Endodermal cell (in vitro differentiated cells): ENCODE measurements at regions not wholly inside any gene's neighbourhood (a gene's known extent, or its start where the extent isn't known, plus 50 kb on each side); places are given as distances from the start of the nearest gene placed in this dataset.
A peak's percentile ranks its signal among the peaks of the same experiment; 100 is the strongest.

Source experiments
- DNase-seq: peaks from one replicate; pipeline ENCODE4 v3.0.0-alpha.2; 2017
- H3K27ac ChIP-seq: 2 replicates; pipeline ENCODE4 v1.5.1; 2013; ENCODE audit warnings: mild to moderate bottlenecking, low read depth, low read length, moderate library complexity
- H3K27me3 ChIP-seq: 2 replicates; pipeline ENCODE4 v1.6.1; 2013; ENCODE audit warnings: mild to moderate bottlenecking, low read length, moderate library complexity; ENCODE audit not compliant: insufficient read depth, control insufficient read depth, poor library complexity, severe bottlenecking
- H3K36me3 ChIP-seq: 2 replicates; pipeline ENCODE4 v1.7.0; 2013; ENCODE audit warnings: mild to moderate bottlenecking, low read length, moderate library complexity; ENCODE audit not compliant: control insufficient read depth, insufficient read depth
- H3K4me1 ChIP-seq: one replicate; pipeline ENCODE4 v1.7.0; 2013; ENCODE audit warnings: low read length; ENCODE audit not compliant: control insufficient read depth, insufficient read depth
- H3K4me3 ChIP-seq: 2 replicates; pipeline ENCODE4 v1.5.1; 2013; ENCODE audit warnings: mild to moderate bottlenecking, low read length, moderate library complexity
- H3K9ac ChIP-seq: 2 replicates; pipeline ENCODE4 v1.6.1; 2013; ENCODE audit warnings: mild to moderate bottlenecking, low read length, moderate library complexity; ENCODE audit not compliant: poor library complexity, severe bottlenecking; ENCODE audit errors: extremely low read depth
- H3K9me3 ChIP-seq: 2 replicates; pipeline ENCODE4 v1.6.1; 2013; ENCODE audit warnings: mild to moderate bottlenecking, low read length, moderate library complexity; ENCODE audit not compliant: control insufficient read depth
- H3K27ac Mint-ChIP-seq: 2 replicates; pipeline ENCODE4 v1.8.0; 2020; ENCODE audit warnings: mixed read lengths
- H3K27me3 Mint-ChIP-seq: 2 replicates; pipeline ENCODE4 v1.8.0; 2021; ENCODE audit warnings: mild to moderate bottlenecking, mixed read lengths; ENCODE audit not compliant: insufficient read depth
- H3K36me3 Mint-ChIP-seq: 2 replicates; pipeline ENCODE4 v1.8.0; 2020; ENCODE audit warnings: low read depth, mixed read lengths
- H3K4me1 Mint-ChIP-seq: 2 replicates; pipeline ENCODE4 v1.8.0; 2020; ENCODE audit warnings: mixed read lengths
- H3K4me3 Mint-ChIP-seq: 2 replicates; pipeline ENCODE4 v1.8.0; 2020; ENCODE audit warnings: mild to moderate bottlenecking, moderate library complexity, mixed read lengths
- H3K9me3 Mint-ChIP-seq: 2 replicates; pipeline ENCODE4 v1.8.0; 2020; ENCODE audit warnings: mild to moderate bottlenecking, mixed read lengths
- WGBS, 2 experiments: methylation state at CpG; one replicate each; pipeline versions ENCODE4 v1.1.5 to v1.1.7; 2013; ENCODE audit warnings: missing lambda C conversion rate in 2 of 2, mixed read lengths in 1 of 2; ENCODE audit not compliant: insufficient coverage in 1 of 2, insufficient read length in 1 of 2; 5-methylcytosine and 5-hydroxymethylcytosine counted together
- TF ChIP-seq, protein P1 (sequence below): fragments of 200-600 bp; sonication (generic); conservative IDR thresholded peaks from 2 replicates; pipeline ENCODE4 v1.5.0; 2021; ENCODE audit warnings: antibody characterized with exemption, mild to moderate bottlenecking

DNA sequence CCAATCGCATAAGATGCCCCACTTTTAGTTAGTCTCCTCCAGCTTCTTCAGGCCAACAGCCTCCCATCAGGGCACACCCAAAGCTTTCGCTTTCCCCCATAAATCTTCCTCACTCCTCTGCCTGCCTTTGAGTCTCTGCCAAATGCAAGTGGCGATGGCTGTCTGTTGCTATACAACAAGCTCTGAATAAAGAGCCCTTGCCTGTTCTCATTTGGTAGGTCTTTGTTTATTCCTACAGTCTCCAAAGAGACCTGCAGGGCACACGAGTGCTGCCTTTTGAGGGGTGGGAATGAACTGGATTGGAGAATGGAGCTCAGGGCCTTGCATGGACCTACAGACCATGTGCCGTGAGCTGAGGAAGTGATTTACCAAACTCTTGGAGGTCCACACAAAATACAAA lies 52.2 kb upstream of the SOD3 start:
- H3K27me3 ChIP-seq: no peaks in the 10 kb centered on the region
- TF ChIP-seq, protein P1, sequence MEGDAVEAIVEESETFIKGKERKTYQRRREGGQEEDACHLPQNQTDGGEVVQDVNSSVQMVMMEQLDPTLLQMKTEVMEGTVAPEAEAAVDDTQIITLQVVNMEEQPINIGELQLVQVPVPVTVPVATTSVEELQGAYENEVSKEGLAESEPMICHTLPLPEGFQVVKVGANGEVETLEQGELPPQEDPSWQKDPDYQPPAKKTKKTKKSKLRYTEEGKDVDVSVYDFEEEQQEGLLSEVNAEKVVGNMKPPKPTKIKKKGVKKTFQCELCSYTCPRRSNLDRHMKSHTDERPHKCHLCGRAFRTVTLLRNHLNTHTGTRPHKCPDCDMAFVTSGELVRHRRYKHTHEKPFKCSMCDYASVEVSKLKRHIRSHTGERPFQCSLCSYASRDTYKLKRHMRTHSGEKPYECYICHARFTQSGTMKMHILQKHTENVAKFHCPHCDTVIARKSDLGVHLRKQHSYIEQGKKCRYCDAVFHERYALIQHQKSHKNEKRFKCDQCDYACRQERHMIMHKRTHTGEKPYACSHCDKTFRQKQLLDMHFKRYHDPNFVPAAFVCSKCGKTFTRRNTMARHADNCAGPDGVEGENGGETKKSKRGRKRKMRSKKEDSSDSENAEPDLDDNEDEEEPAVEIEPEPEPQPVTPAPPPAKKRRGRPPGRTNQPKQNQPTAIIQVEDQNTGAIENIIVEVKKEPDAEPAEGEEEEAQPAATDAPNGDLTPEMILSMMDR: no peak
- Mint-ChIP-seq H3K27ac (no peak overlapping the region), H3K36me3 (no peaks in the 10 kb centered on the region), H3K4me3 (no peak overlapping the region), H3K9me3 (peaks cover 15% of the 10 kb centered on the region), H3K27me3 (peaks cover 13% of the 10 kb centered on the region), H3K4me1 (peaks cover 6% of the 10 kb centered on the region)
- peaks cover 5% of the 10 kb centered on the region for H3K9me3 ChIP-seq
- no peak for DNase-seq
- WGBS, 2 experiments: 91 to 92% methylated on average over 4 to 5 of the region's 5 CpGs
- H3K27ac ChIP-seq: no peak overlapping the region
- no peak overlapping the region for H3K4me3 ChIP-seq
- H3K36me3 ChIP-seq: no peaks in the 10 kb centered on the region
- no peak overlapping the region for H3K9ac ChIP-seq
- peaks cover 2% of the 10 kb centered on the region for H3K4me1 ChIP-seq

DNA sequence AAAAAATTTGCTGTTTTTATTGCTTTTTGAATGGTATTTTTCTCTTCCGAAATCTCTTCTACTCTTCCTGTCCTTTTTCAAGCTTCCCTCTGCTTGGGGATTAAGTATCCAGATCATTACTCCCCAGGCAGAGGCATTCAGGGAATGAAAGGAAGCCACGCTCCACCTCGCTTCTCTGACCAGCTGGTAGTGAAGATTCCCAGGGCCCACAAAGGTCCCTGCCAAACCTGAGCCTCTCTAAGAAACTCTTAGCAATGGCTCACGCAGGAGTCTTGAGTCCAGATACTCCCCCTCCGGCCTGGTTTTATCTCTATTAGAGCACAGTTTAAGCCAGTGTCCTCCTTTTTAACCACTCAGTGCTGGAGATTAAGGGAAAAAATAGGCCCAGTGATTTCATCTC lies 51.4 kb upstream of the SOD3 start:
- WGBS, 2 experiments: 65 to 68% methylated on average over 4 to 5 of the region's 5 CpGs
- Histone ChIP-seq H3K4me1 (peaks cover 2% of the 10 kb centered on the region), H3K9me3 (no peaks in the 10 kb centered on the region), H3K27me3 (no peaks in the 10 kb centered on the region), H3K4me3 (no peak overlapping the region), H3K9ac (no peak overlapping the region), H3K27ac (no peak overlapping the region), H3K36me3 (no peaks in the 10 kb centered on the region)
- H3K27ac Mint-ChIP-seq: no peak overlapping the region
- H3K27me3 Mint-ChIP-seq: peaks cover 12% of the 10 kb centered on the region
- H3K36me3 Mint-ChIP-seq: no peaks in the 10 kb centered on the region
- peak; percentile 79 for DNase-seq
- H3K4me3 Mint-ChIP-seq: no peak overlapping the region
- TF ChIP-seq, protein P1: no peak
- peaks cover 9% of the 10 kb centered on the region for H3K9me3 Mint-ChIP-seq
- H3K4me1 Mint-ChIP-seq: peaks cover 6% of the 10 kb centered on the region

DNA sequence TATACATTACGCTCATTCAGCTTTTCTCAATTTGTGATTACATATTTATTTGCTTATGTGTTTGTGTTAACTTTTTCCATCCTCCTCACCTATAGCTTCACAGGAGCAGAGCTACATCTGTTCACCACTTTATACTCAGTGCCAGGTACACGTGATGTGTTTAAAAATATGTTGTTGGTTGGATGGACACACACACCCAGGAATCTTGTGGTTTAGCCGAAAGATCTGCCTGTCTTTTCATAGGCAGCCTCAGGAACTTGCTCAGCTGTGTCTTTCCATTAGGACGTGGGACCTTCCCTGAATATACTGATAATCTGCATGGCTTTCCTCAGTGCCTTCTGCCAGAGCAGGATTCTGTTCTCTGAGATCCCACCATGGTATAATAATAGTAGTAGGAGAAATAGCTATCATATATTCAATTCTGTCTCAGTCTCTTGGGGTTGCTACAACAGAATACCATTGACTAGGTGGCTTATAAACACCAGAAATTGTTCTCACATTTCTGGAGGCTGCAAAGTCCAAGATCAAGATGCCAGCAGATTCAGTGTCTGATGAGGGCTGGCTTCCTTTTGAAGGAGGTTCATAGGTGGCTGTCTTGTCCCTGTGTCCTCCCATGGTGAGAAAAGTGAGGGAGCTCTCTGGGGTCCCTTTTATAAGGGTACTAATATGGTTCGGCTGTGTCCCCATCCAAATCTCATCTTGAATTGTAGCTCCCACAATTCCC lies 50.0 kb upstream of the SOD3 start:
- no peak overlapping the region for H3K27ac ChIP-seq
- Mint-ChIP-seq H3K27ac (no peak overlapping the region), H3K4me3 (no peak overlapping the region), H3K9me3 (peaks cover 9% of the 10 kb centered on the region), H3K4me1 (peaks cover 6% of the 10 kb centered on the region), H3K27me3 (peaks cover 15% of the 10 kb centered on the region), H3K36me3 (no peaks in the 10 kb centered on the region)
- H3K4me3 ChIP-seq: no peak overlapping the region
- 96% methylated on average over 5 of the region's 5 CpGs; no CpG with 5 or more reads in 1 of the 2 experiments for WGBS, 2 experiments
- H3K4me1 ChIP-seq: peaks cover 2% of the 10 kb centered on the region
- H3K9me3 ChIP-seq: no peaks in the 10 kb centered on the region
- no peaks in the 10 kb centered on the region for H3K27me3 ChIP-seq
- DNase-seq: no peak
- H3K9ac ChIP-seq: no peak overlapping the region
- TF ChIP-seq, protein P1: no peak
- H3K36me3 ChIP-seq: no peaks in the 10 kb centered on the region
